NB4 (cell line): ENCODE measurements at regions not wholly inside any gene's neighbourhood (a gene's known extent, or its start where the extent isn't known, plus 50 kb on each side); places are given as distances from the start of the nearest gene placed in this dataset.

Experiments used
- CTCF ChIP-seq: IDR thresholded peaks from one replicate; pipeline ENCODE4 v1.5.1; 2012; ENCODE audit warnings: low read depth, low read length
- POLR2A ChIP-seq: IDR thresholded peaks from 2 replicates; pipeline ENCODE4 v1.6.1; 2011; ENCODE audit warnings: mild to moderate bottlenecking; ENCODE audit not compliant: insufficient read length; ENCODE audit errors: extremely low read depth

GRCh38 chr18:27645929-27646328 is 460.8 kb upstream of the CHST9 start:
- TF ChIP-seq CTCF (no peak), POLR2A (no peak)
